PFSK-1 (cell line): ENCODE measurements at regions not wholly inside any gene's neighbourhood (a gene's known extent, or its start where the extent isn't known, plus 50 kb on each side); places are given as distances from the start of the nearest gene placed in this dataset.

ENCODE experiments used
- POLR2AphosphoS5 ChIP-seq: IDR thresholded peaks from 2 replicates; pipeline ENCODE4 v1.6.1; 2012; ENCODE audit warnings: low read depth, mild to moderate bottlenecking, control low read depth, low read length, moderate library complexity
- REST ChIP-seq, 2 experiments: IDR thresholded peaks; 2 replicates each; pipeline versions ENCODE4 v1.6.1 to v1.8.0; 2011 to 2012; ENCODE audit warnings: low read depth in 2 of 2, low read length in 2 of 2, control low read depth in 1 of 2, inconsistent platforms in 1 of 2, mild to moderate bottlenecking in 1 of 2, moderate library complexity in 1 of 2; ENCODE audit not compliant: insufficient read depth in 1 of 2
- TAF1 ChIP-seq: IDR thresholded peaks from 2 replicates; pipeline ENCODE4 v1.6.1; 2012; ENCODE audit warnings: low read length, control low read depth, borderline replicate concordance; ENCODE audit not compliant: insufficient read depth

- no peak for TF ChIP-seq TAF1
- TF ChIP-seq POLR2AphosphoS5 = no peak
- no peak for TF ChIP-seq REST (IDR thresholded peaks at IDR 0.05; ENCODE audit: insufficient read depth in 1 of 2, low read depth in 2 of 2, low read length in 2 of 2)
Observed at GRCh38 chr1:224490549-224491537, 56.2 kb upstream of the WDR26 start.
